NB4 (cell line): ENCODE measurements at regions not wholly inside any gene's neighbourhood (a gene's known extent, or its start where the extent isn't known, plus 50 kb on each side); places are given as distances from the start of the nearest gene placed in this dataset.

ENCODE experiments used
- DNase-seq: peaks from one replicate; pipeline ENCODE4 v3.0.0; 2010; ENCODE audit warnings: low read depth
- H3K4me3 ChIP-seq: one replicate; pipeline ENCODE4 v1.5.1; 2011; ENCODE audit warnings: mild to moderate bottlenecking, low read depth, low read length, moderate library complexity
- CTCF ChIP-seq: IDR thresholded peaks from one replicate; pipeline ENCODE4 v1.5.1; 2012; ENCODE audit warnings: low read depth, low read length
- MAX ChIP-seq: IDR thresholded peaks from 2 replicates; pipeline ENCODE4 v1.6.1; 2011; ENCODE audit warnings: low read depth, low read length
- MYC ChIP-seq: IDR thresholded peaks from 2 replicates; pipeline ENCODE4 v1.6.1; 2011; ENCODE audit warnings: low read depth, low read length
- POLR2A ChIP-seq: IDR thresholded peaks from 2 replicates; pipeline ENCODE4 v1.6.1; 2011; ENCODE audit warnings: mild to moderate bottlenecking; ENCODE audit not compliant: insufficient read length; ENCODE audit errors: extremely low read depth

GRCh38 chr5:97375959-97376358 lies 192.9 kb upstream of the RIOK2 start:
- DNase-seq: no peak
- no peak overlapping the region for H3K4me3 ChIP-seq
- TF ChIP-seq MAX: no peak
- TF ChIP-seq POLR2A: no peak
- no peak for TF ChIP-seq MYC
- no peak for TF ChIP-seq CTCF

GRCh38 chr5:97377582-97377981 lies 194.5 kb upstream of the RIOK2 start:
- DNase-seq: no peak
- no peak for TF ChIP-seq MYC
- no peak for TF ChIP-seq POLR2A
- TF ChIP-seq CTCF: no peak
- no peak for TF ChIP-seq MAX
- H3K4me3 ChIP-seq: no peak overlapping the region

GRCh38 chr5:97383996-97384395 lies 200.9 kb upstream of the RIOK2 start:
- no peak for TF ChIP-seq POLR2A
- TF ChIP-seq CTCF: no peak
- no peak for TF ChIP-seq MYC
- TF ChIP-seq MAX: no peak

GRCh38 chr5:97388794-97389193 lies 205.7 kb upstream of the RIOK2 start:
- no peak for DNase-seq
- TF ChIP-seq MAX (no peak), CTCF (no peak), POLR2A (no peak), MYC (no peak)

More at GRCh38 chr5:97383996-97384395, 200.9 kb upstream of the RIOK2 start:
- no peak for DNase-seq
- no peak overlapping the region for H3K4me3 ChIP-seq

GRCh38 chr5:97400537-97400936 lies 217.5 kb upstream of the RIOK2 start:
- no peak for TF ChIP-seq CTCF
- no peak for TF ChIP-seq POLR2A
- TF ChIP-seq MAX: no peak
- no peak for TF ChIP-seq MYC
- DNase-seq: no peak
- H3K4me3 ChIP-seq: no peak overlapping the region

More at GRCh38 chr5:97388794-97389193, 205.7 kb upstream of the RIOK2 start:
- no peak overlapping the region for H3K4me3 ChIP-seq

GRCh38 chr5:97405941-97406340 lies 222.9 kb upstream of the RIOK2 start:
- TF ChIP-seq POLR2A (no peak), MYC (no peak), CTCF (no peak), MAX (no peak)
- DNase-seq: no peak
- H3K4me3 ChIP-seq: no peak overlapping the region
